Body of pancreas (tissue), 4 donors: ENCODE measurements at regions not wholly inside any gene's neighbourhood (a gene's known extent, or its start where the extent isn't known, plus 50 kb on each side); places are given as distances from the start of the nearest gene placed in this dataset.
"Not testable (repeated sequence)": the region's sequence is repeated elsewhere in the genome, so short reads cannot be mapped to it uniquely, and the experiment has no call there.

Experiments used
- ATAC-seq: fragments of 150-250 bp; one replicate; pipeline ENCODE4 v1.9.1; 2016
- DNase-seq, 4 donors: peaks; one replicate each; pipeline ENCODE4 v3.0.0-alpha.2; 2019
- H3K27ac ChIP-seq, 4 donors: fragments of 200-600 bp; sonication (generic); 1 replicate in 3 of 4; 2 replicates in 1 of 4; pipeline versions ENCODE4 v1.5.1 to v1.6.1; 2016 to 2019; ENCODE audit warnings: mild to moderate bottlenecking in 1 of 4, mixed read lengths in 1 of 4, moderate library complexity in 1 of 4
- H3K27me3 ChIP-seq, 2 donors: fragments of 200-600 bp; sonication (generic); one replicate each; pipeline ENCODE4 v1.6.0; 2016; ENCODE audit warnings: mild to moderate bottlenecking in 1 of 2
- H3K36me3 ChIP-seq, 2 donors: fragments of 200-600 bp; sonication (generic); replicated peaks in 1 of 2; 2 replicates each; pipeline ENCODE4 v1.5.1; 2016; ENCODE audit warnings: low read depth in 2 of 2; ENCODE audit not compliant: insufficient read depth in 1 of 2
- H3K4me1 ChIP-seq: fragments of 200-600 bp; sonication (generic); one replicate; pipeline ENCODE4 v1.6.0; 2016
- H3K4me3 ChIP-seq, 2 donors: fragments of 200-600 bp; sonication (generic); 1 replicate in 1 of 2; 2 replicates in 1 of 2; pipeline ENCODE4 v1.5.1; 2016 to 2019
- H3K9me3 ChIP-seq, 3 donors: fragments of 200-600 bp; sonication (generic); 1 replicate in 2 of 3; 2 replicates in 1 of 3; pipeline ENCODE4 v1.5.1; 2016
- POLR2A ChIP-seq, 3 donors: fragments of 450-650 bp; IDR thresholded peaks; one replicate each; pipeline ENCODE4 v1.6.1; 2016; ENCODE audit warnings: antibody characterized with exemption in 3 of 3, mild to moderate bottlenecking in 2 of 3
- WGBS, 2 donors: methylation state at CpG; one replicate each; pipeline ENCODE4 v1.1.5; 2017; 5-methylcytosine and 5-hydroxymethylcytosine counted together
- intact Hi-C: fragments of 100-400 bp; cut with DNase I; formaldehyde crosslinking; loops from one replicate; pipeline ENCODE4 v1.15.1; 2023
- TF ChIP-seq, protein P1 (sequence below), 7 experiments: fragments of 450-650 bp in 4 of 7; fragments of 200-600 bp in 3 of 7; sonication (generic) in 3 of 7; IDR thresholded peaks; one replicate each; pipeline ENCODE4 v1.5.1; 2016 to 2019; ENCODE audit warnings: antibody characterized with exemption in 7 of 7

DNA sequence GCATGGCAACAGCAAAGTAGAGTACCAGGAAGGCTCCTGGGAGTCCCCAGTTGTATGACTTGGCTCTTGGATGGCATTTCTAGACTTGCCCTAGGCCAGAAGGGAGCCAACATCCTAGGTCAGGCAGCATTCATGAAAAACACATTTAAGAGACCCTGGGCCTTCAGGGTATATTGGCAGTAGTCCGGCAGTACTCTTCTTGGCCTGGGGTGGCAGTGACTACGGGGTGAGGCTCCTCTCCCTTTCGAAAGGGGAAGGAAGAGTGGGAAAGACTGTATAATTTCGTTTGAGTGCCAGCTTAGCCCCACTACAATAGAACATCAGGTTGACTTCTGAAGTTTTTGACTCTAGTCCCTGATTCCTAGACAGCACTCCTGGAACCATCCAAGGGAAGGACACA, 136.4 kb downstream of the ZIC4 start:
- no peaks in the 10 kb centered on the region for H3K4me1 ChIP-seq
- TF ChIP-seq, protein P1, sequence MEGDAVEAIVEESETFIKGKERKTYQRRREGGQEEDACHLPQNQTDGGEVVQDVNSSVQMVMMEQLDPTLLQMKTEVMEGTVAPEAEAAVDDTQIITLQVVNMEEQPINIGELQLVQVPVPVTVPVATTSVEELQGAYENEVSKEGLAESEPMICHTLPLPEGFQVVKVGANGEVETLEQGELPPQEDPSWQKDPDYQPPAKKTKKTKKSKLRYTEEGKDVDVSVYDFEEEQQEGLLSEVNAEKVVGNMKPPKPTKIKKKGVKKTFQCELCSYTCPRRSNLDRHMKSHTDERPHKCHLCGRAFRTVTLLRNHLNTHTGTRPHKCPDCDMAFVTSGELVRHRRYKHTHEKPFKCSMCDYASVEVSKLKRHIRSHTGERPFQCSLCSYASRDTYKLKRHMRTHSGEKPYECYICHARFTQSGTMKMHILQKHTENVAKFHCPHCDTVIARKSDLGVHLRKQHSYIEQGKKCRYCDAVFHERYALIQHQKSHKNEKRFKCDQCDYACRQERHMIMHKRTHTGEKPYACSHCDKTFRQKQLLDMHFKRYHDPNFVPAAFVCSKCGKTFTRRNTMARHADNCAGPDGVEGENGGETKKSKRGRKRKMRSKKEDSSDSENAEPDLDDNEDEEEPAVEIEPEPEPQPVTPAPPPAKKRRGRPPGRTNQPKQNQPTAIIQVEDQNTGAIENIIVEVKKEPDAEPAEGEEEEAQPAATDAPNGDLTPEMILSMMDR (IDR thresholded peaks at IDR 0.05) = no peak
- TF ChIP-seq POLR2A (IDR thresholded peaks at IDR 0.05) = no peak
- H3K36me3 ChIP-seq = no peaks in the 10 kb centered on the region
- no peaks in the 10 kb centered on the region for H3K9me3 ChIP-seq
- H3K27ac ChIP-seq = no peak overlapping the region
- H3K4me3 ChIP-seq = no peak overlapping the region
- intact Hi-C loops = no loop called here
- WGBS, 2 donors = 38 to 72% methylated on average over 4 of the region's 4 CpGs
- DNase-seq (no peak), ATAC-seq (no peak)
- H3K27me3 ChIP-seq = no peaks in the 10 kb centered on the region

GRCh38 chr3:147267434-147267833, 138.9 kb downstream of the ZIC4 start:
- intact Hi-C loops = no loop called here
- DNase-seq (no peak), ATAC-seq (no peak)
- H3K27ac ChIP-seq = no peak overlapping the region
- WGBS, 2 donors = 70 to 82% methylated on average over 3 of the region's 3 CpGs
- H3K27me3 ChIP-seq = no peaks in the 10 kb centered on the region
- no peaks in the 10 kb centered on the region for H3K36me3 ChIP-seq
- no peaks in the 10 kb centered on the region for H3K9me3 ChIP-seq
- H3K4me3 ChIP-seq = no peak overlapping the region
- TF ChIP-seq POLR2A (IDR thresholded peaks at IDR 0.05) = no peak
- TF ChIP-seq, protein P1 (IDR thresholded peaks at IDR 0.05) = no peak
- no peaks in the 10 kb centered on the region for H3K4me1 ChIP-seq

DNA sequence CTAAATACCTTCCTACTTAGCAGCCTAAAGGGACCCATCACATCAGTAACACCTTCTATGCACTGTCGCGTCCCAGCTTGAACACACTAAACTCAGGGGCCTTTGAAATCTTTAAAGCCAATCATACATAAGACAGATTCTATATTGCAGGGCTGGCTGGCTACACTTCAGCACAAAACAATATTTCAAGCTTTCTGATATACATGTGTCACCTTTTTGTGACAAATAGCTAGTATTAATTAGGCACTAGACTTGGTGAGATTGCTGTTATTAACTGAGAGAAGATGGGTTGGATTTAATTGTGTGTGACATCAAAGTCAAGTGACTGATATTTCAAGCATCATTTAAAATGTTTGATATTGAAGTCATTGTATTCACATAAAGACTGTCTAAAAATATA, 148.4 kb downstream of the ZIC4 start:
- Histone ChIP-seq H3K4me3 (no peak overlapping the region), H3K36me3 (no peaks in the 10 kb centered on the region), H3K27me3 (no peaks in the 10 kb centered on the region), H3K4me1 (no peaks in the 10 kb centered on the region), H3K27ac (no peak overlapping the region), H3K9me3 (no peaks in the 10 kb centered on the region)
- ATAC-seq (no peak), DNase-seq (no peak)
- TF ChIP-seq POLR2A (IDR thresholded peaks at IDR 0.05) = no peak
- TF ChIP-seq, protein P1 (IDR thresholded peaks at IDR 0.05) = no peak
- WGBS, 2 donors = 79 to 82% methylated on average over 2 of the region's 2 CpGs
- intact Hi-C loops = no loop called here

GRCh38 chr3:147256739-147257138, 149.6 kb downstream of the ZIC4 start:
- intact Hi-C loops = no loop called here
- WGBS, 2 donors = 53 to 64% methylated on average over 2 of the region's 2 CpGs
- no peak for ATAC-seq

GRCh38 chr3:147246906-147247305, 159.4 kb downstream of the ZIC4 start:
- H3K27ac ChIP-seq = no peak overlapping the region
- H3K4me3 ChIP-seq = no peak overlapping the region
- ATAC-seq (no peak), DNase-seq (no peak)
- 66 to 81% methylated on average over 4 of the region's 4 CpGs for WGBS, 2 donors
- TF ChIP-seq POLR2A (IDR thresholded peaks at IDR 0.05) = no peak
- TF ChIP-seq, protein P1 (IDR thresholded peaks at IDR 0.05) = no peak
- H3K27me3 ChIP-seq = no peaks in the 10 kb centered on the region
- H3K4me1 ChIP-seq = no peaks in the 10 kb centered on the region
- intact Hi-C loops = no loop called here
- H3K36me3 ChIP-seq = no peaks in the 10 kb centered on the region
- no peaks in the 10 kb centered on the region for H3K9me3 ChIP-seq

More at GRCh38 chr3:147256739-147257138, 149.6 kb downstream of the ZIC4 start:
- no peaks in the 10 kb centered on the region for H3K27me3 ChIP-seq
- no peaks in the 10 kb centered on the region for H3K9me3 ChIP-seq
- no peak for DNase-seq
- H3K4me3 ChIP-seq = no peak overlapping the region
- no peak overlapping the region for H3K27ac ChIP-seq
- no peaks in the 10 kb centered on the region for H3K36me3 ChIP-seq
- H3K4me1 ChIP-seq = no peaks in the 10 kb centered on the region
- TF ChIP-seq, protein P1 (IDR thresholded peaks at IDR 0.05) = no peak
- TF ChIP-seq POLR2A (IDR thresholded peaks at IDR 0.05) = no peak

DNA sequence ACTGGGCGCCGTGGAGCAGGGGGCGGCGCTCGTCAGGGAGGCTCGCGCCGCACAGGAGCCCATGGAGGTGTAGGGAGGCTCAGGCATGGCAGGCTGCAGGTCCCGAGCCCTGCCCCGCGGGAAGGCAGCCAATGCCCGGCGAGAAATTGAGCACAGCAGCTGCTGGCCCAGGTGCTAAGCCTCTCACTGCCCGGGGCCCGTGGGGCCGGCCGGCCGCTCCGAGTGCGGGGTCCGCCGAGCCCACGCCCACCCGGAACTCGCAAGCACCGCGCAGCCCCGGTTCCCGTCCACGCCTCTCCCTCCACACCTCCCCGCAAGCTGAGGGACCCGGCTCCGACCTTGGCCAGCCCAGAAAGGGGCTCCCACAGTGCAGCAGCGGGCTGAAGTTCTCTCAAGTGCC, 160.7 kb downstream of the ZIC4 start:
- not testable (repeated sequence) for ATAC-seq, H3K4me3 ChIP-seq, H3K27ac ChIP-seq

GRCh38 chr3:147245022-147245421, 161.3 kb downstream of the ZIC4 start:
- H3K27me3 ChIP-seq, H3K4me3 ChIP-seq, DNase-seq, H3K36me3 ChIP-seq, H3K27ac ChIP-seq, H3K4me1 ChIP-seq, ATAC-seq, intact Hi-C loops, H3K9me3 ChIP-seq: not testable (repeated sequence)
- 86 to 91% methylated on average over 9 to 10 of the region's 10 CpGs for WGBS, 2 donors

More for the DNA sequence above, 160.7 kb downstream of the ZIC4 start:
- H3K36me3 ChIP-seq, H3K9me3 ChIP-seq, H3K27me3 ChIP-seq, H3K4me1 ChIP-seq, DNase-seq, intact Hi-C loops: not testable (repeated sequence)
- 96 to 98% methylated on average over 34 of the region's 34 CpGs for WGBS, 2 donors
